Panc1 (cell line): ENCODE measurements at regions not wholly inside any gene's neighbourhood (a gene's known extent, or its start where the extent isn't known, plus 50 kb on each side); places are given as distances from the start of the nearest gene placed in this dataset.

Experiments used
- CTCF ChIP-seq: fragments of 450-650 bp; IDR thresholded peaks from 2 replicates; pipeline ENCODE4 v1.5.1; 2017; ENCODE audit warnings: mild to moderate bottlenecking
- REST ChIP-seq, 2 experiments: IDR thresholded peaks; 2 replicates each; pipeline ENCODE4 v1.6.1; 2011 to 2012; ENCODE audit warnings: low read depth in 2 of 2, control low read depth in 1 of 2, low read length in 1 of 2, mild to moderate bottlenecking in 1 of 2, moderate library complexity in 1 of 2; ENCODE audit not compliant: insufficient read depth in 1 of 2

GRCh38 chr13:21240586-21240985 lies 64.1 kb downstream of the MRPL57 start:
- TF ChIP-seq CTCF (no peak), REST (IDR thresholded peaks at IDR 0.05; ENCODE audit: insufficient read depth in 1 of 2, low read depth in 2 of 2, low read length in 1 of 2) (no peak)
